HEK293T (cell line): ENCODE measurements at regions not wholly inside any gene's neighbourhood (a gene's known extent, or its start where the extent isn't known, plus 50 kb on each side); places are given as distances from the start of the nearest gene placed in this dataset.

Experiments used
- CTCF ChIA-PET: fragments of 350-600 bp; formaldehyde crosslinking; extraction: SDS; loops from one replicate; lab custom pipeline; 2021; ENCODE audit warnings: antibody characterized with exemption, inconsistent platforms; lab: Yijun Ruan, JAX
- POLR2A ChIA-PET: fragments of 350-600 bp; formaldehyde crosslinking; extraction: SDS; loops from one replicate; lab custom pipeline; 2020; ENCODE audit warnings: antibody characterized with exemption, inconsistent platforms; lab: Yijun Ruan, JAX
- DNase-seq: peaks from one replicate; pipeline ENCODE4 v3.0.0; 2012; ENCODE audit warnings: mixed read lengths; ENCODE audit errors: extremely low spot score
- ARNT ChIP-seq: fragments of 450-650 bp; IDR thresholded peaks from 2 replicates; pipeline ENCODE4 v1.6.1; 2017; ENCODE audit warnings: mild to moderate bottlenecking
- BHLHE40 ChIP-seq: fragments of 450-650 bp; IDR thresholded peaks from 2 replicates; pipeline ENCODE4 v1.6.1; 2016; ENCODE audit warnings: mild to moderate bottlenecking, moderate library complexity, borderline replicate concordance
- CTBP1 ChIP-seq: fragments of 450-650 bp; IDR thresholded peaks from 2 replicates; pipeline ENCODE4 v1.6.1; 2016; ENCODE audit warnings: borderline replicate concordance
- ELF4 ChIP-seq: fragments of 450-650 bp; IDR thresholded peaks from 2 replicates; pipeline ENCODE4 v1.6.1; 2017; ENCODE audit warnings: antibody characterized with exemption
- FOXA1 ChIP-seq: fragments of 450-650 bp; IDR thresholded peaks from 2 replicates; pipeline ENCODE4 v1.6.1; 2016; ENCODE audit warnings: mild to moderate bottlenecking
- FOXK2 ChIP-seq: fragments of 450-650 bp; IDR thresholded peaks from 2 replicates; pipeline ENCODE4 v1.6.1; 2016; ENCODE audit warnings: mild to moderate bottlenecking
- FOXM1 ChIP-seq: fragments of 450-650 bp; IDR thresholded peaks from 2 replicates; pipeline ENCODE4 v1.6.1; 2017; ENCODE audit warnings: mild to moderate bottlenecking, borderline replicate concordance
- HDGF ChIP-seq: fragments of 450-650 bp; IDR thresholded peaks from 2 replicates; pipeline ENCODE4 v1.6.1; 2017; ENCODE audit warnings: antibody characterized with exemption, borderline replicate concordance
- L3MBTL2 ChIP-seq: fragments of 450-650 bp; conservative IDR thresholded peaks from 2 replicates; pipeline ENCODE4 v1.6.1; 2016; ENCODE audit warnings: mild to moderate bottlenecking
- LEF1 ChIP-seq: fragments of 450-650 bp; IDR thresholded peaks from 2 replicates; pipeline ENCODE4 v1.6.1; 2017; ENCODE audit warnings: mild to moderate bottlenecking, borderline replicate concordance
- NFRKB ChIP-seq: fragments of 450-650 bp; IDR thresholded peaks from 2 replicates; pipeline ENCODE4 v1.6.1; 2016; ENCODE audit warnings: mild to moderate bottlenecking, moderate library complexity
- PKNOX1 ChIP-seq: fragments of 450-650 bp; IDR thresholded peaks from 2 replicates; pipeline ENCODE4 v1.6.1; 2016
- SP1 ChIP-seq: fragments of 450-650 bp; IDR thresholded peaks from 2 replicates; pipeline ENCODE4 v1.6.1; 2017
- SUZ12 ChIP-seq: fragments of 450-650 bp; IDR thresholded peaks from 2 replicates; pipeline ENCODE4 v1.6.1; 2016; ENCODE audit warnings: mild to moderate bottlenecking
- TARDBP ChIP-seq: fragments of 450-650 bp; IDR thresholded peaks from 2 replicates; pipeline ENCODE4 v1.6.1; 2016
- ZNF384 ChIP-seq: fragments of 450-650 bp; IDR thresholded peaks from 2 replicates; pipeline ENCODE4 v1.6.1; 2016

GRCh38 chr15:36331531-36332275 lies 247.7 kb upstream of the CDIN1 start:
- CTCF ChIA-PET: no interaction called here
- POLR2A ChIA-PET: no interaction called here
- no peak for TF ChIP-seq HDGF
- no peak for DNase-seq

GRCh38 chr15:36332301-36332700 lies 247.1 kb upstream of the CDIN1 start:
- no peak for DNase-seq
- ChIA-PET CTCF (no interaction called here), POLR2A (no interaction called here)
- TF ChIP-seq ELF4 (no peak), SUZ12 (no peak), SP1 (no peak), FOXA1 (no peak), CTBP1 (no peak), HDGF (no peak), TARDBP (no peak), LEF1 (no peak), ARNT (no peak), L3MBTL2 (no peak), ZNF384 (no peak), FOXK2 (no peak), PKNOX1 (no peak), FOXM1 (no peak)

GRCh38 chr15:36332896-36333295 lies 246.5 kb upstream of the CDIN1 start:
- CTCF ChIA-PET: no interaction called here
- DNase-seq: no peak
- TF ChIP-seq L3MBTL2 (no peak), ZNF384 (no peak), ARNT (no peak), HDGF (no peak), LEF1 (no peak), ELF4 (no peak), SP1 (no peak), FOXK2 (no peak), CTBP1 (no peak), TARDBP (no peak), BHLHE40 (no peak)
- POLR2A ChIA-PET: no interaction called here

- DNase-seq: peak; percentile 13
- ChIA-PET CTCF (no interaction called here), POLR2A (no interaction called here)
- peak; percentile 75; the same call in 1 of the 2 replicates for TF ChIP-seq L3MBTL2
- TF ChIP-seq ELF4: no peak
Observed at GRCh38 chr15:36334059-36334458, 245.4 kb upstream of the CDIN1 start.

GRCh38 chr15:36335224-36335623 lies 244.2 kb upstream of the CDIN1 start:
- ChIA-PET CTCF (no interaction called here), POLR2A (no interaction called here)
- no peak for DNase-seq
- no peak for TF ChIP-seq TARDBP
- TF ChIP-seq ZNF384: no peak
- no peak for TF ChIP-seq SP1
- TF ChIP-seq CTBP1: no peak
- no peak for TF ChIP-seq PKNOX1
- TF ChIP-seq ELF4: no peak
- no peak for TF ChIP-seq FOXA1
- TF ChIP-seq NFRKB: no peak
- no peak for TF ChIP-seq HDGF
- no peak for TF ChIP-seq ARNT
- no peak for TF ChIP-seq BHLHE40
- TF ChIP-seq SUZ12: no peak
- TF ChIP-seq FOXM1: no peak
- TF ChIP-seq LEF1: no peak
- no peak for TF ChIP-seq FOXK2
- TF ChIP-seq L3MBTL2: no peak

GRCh38 chr15:36335659-36336058 lies 243.8 kb upstream of the CDIN1 start:
- TF ChIP-seq FOXM1: no peak
- TF ChIP-seq TARDBP: no peak
- no peak for TF ChIP-seq FOXA1
- TF ChIP-seq SUZ12: no peak
- no peak for TF ChIP-seq LEF1
- no peak for TF ChIP-seq L3MBTL2
- no peak for TF ChIP-seq SP1
- TF ChIP-seq HDGF: no peak
- no peak for TF ChIP-seq ELF4
- no peak for TF ChIP-seq ZNF384
- no peak for TF ChIP-seq CTBP1
- TF ChIP-seq NFRKB: no peak
- POLR2A ChIA-PET: no interaction called here
- CTCF ChIA-PET: no interaction called here
- no peak for DNase-seq

- DNase-seq: no peak
- ChIA-PET POLR2A (no interaction called here), CTCF (no interaction called here)
- TF ChIP-seq PKNOX1 (peak; percentile 40; the same call in 1 of the 2 replicates), SUZ12 (no peak)
Observed at GRCh38 chr15:36344887-36345286, 234.5 kb upstream of the CDIN1 start.
